HG03045 (cell line): ENCODE measurements at regions not wholly inside any gene's neighbourhood (a gene's known extent, or its start where the extent isn't known, plus 50 kb on each side); places are given as distances from the start of the nearest gene placed in this dataset.

ENCODE experiments used
- ATAC-seq: cut with Tn5 transposase; IDR thresholded peaks from one replicate; pipeline ENCODE4 v1.9.1; 2021; ENCODE audit warnings: mild to moderate bottlenecking, moderate library complexity; ENCODE audit not compliant: unreplicated experiment

DNA sequence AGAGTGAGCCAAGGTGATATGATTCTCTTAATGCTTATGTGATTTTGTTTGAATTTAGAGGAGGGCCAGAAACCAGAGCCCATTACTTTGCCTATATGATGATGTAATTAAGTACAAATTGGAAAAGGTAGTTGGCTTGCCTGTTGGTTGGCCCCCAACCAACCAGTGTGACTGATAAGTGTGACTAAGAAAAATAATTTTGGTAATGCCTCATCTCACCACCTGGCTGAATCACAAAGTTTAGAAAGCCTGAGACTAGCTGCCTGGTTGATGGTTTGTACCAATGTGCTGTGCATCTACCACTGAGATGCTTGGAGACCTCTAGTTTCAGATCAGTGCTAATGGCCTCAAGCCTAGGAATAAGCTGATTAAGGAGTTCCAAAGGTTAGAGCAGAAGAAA lies 338.7 kb downstream of the CDH2 start:
- no peak for ATAC-seq

DNA sequence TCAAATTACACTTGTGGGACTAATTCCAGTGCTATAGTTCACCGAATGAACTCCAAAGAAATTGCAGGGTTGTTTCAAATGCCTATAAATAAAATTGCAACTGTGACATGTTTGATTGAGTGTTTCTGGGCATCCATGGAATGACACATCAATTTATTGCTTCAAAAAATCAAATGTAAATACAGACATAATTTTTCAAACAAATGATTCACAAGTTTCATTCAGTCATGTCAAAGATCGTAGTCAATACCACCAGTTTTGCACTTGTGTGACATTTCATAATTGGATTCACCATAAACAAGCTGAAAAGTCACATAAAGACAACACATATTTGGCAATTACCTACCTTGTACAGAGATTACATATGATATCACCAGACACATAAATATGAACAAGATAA lies 350.8 kb downstream of the CDH2 start:
- ATAC-seq, result no peak

DNA sequence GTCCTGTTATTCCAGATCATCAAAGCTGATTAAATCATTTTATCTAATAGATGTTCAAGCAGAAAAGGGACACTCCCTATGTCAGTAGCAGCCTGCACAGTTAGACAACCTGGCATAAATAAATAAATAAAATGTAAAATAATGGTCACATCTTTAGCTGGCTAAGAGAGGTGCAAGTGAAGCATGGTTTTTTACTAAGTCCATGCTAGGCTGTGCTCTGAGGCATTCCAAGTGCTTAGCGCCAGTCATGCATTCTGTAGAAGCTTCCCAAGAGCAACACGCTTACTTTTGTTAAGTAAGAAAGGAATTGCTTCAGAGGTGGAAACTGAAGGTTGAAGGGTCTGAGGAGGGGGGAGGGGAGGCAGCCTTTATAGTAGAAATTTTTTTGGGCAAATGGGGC lies 351.2 kb downstream of the CDH2 start:
- no peak for ATAC-seq

DNA sequence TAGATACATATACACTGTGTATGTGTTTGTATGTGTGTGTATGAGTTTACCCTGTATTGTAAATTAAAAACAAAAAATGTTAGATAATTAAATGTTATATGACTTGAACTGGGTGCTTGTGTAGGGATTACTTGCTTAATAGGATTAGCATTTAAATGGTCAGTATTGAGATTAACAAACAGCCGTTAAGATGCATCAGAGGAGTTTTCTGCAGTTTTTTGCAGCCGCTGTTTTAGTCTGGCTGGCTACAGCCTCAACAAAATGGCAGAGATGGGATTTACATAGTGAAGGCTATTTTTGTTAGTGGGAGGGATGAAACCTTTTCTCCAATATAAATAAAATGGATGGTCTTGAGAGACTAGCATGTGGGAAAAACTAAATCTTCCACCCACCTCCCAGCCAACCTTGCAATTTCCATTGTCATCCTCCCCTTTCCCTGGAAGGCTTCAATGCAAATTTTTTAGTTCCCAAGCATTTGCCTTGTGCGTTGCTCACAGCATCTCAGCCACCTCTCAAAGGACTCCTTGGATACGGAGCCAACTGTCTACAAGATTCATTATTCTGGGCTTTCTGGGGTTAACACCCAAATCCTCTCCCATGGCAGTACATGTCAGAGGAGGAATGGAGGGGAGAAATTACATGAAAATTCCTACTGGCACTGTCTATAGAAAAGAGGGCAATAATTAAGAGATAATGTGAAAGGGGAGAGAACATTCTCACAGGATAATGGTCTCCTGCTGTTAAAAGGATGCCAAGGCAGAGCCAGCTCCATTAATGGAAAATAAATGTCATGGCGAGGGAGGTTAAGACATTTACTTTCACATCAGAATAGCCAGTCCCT lies 351.9 kb downstream of the CDH2 start:
- ATAC-seq, result no peak

DNA sequence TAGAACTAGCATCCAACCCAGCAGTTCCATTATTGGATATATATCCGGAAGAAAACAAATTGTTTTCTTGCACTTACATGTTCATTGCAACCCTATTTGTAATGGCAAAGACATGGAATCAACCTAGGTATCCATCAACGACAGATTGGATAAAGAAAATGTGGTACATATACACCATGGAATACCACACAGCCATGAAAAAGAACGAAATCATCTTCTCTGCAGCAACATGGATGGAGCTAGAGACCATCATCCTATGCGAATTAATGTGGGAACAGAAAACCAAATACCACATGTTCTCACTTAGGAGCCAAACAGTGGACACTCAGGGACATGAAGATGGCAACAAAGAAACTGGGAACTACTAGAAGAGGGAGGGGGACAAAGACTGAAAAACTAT lies 352.7 kb downstream of the CDH2 start:
- ATAC-seq, result no peak

DNA sequence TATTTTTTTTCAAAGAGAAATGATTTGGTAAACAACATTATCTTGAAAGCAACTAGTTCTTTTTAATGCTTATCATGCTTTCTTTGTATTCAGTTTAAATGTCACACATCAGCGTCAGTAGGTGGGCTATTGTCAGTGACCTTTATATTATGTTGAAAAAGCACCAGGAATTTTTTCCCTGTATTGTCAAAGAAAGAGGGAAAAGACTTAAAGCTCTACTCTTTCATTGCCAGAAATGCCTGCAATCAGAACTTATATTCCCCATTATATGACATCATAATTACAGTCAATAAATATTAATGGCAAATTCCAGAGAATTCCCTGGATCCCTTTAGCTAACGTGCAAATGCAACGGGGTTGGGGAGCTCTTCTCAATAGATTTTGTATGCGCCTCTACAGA lies 353.9 kb downstream of the CDH2 start:
- no peak for ATAC-seq

DNA sequence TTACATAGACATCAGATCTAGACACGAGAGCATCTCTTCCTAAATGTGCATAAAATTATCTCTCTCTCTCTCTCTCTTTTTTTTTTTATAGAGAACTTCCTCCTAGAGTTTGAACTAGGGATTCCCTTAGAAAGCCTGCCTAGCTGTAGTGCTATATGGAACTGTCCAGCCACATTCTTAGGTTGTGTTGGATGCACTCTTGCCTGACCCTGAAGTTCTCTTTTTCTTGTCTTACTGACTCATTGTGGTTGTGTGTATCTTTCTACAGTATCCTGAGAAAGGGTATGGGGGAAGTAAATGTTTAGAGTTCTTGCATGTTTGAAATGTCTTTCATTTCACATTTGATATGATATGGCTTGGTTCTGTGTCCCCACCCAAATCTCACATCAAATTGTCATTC lies 368.2 kb downstream of the CDH2 start:
- ATAC-seq, result no peak

DNA sequence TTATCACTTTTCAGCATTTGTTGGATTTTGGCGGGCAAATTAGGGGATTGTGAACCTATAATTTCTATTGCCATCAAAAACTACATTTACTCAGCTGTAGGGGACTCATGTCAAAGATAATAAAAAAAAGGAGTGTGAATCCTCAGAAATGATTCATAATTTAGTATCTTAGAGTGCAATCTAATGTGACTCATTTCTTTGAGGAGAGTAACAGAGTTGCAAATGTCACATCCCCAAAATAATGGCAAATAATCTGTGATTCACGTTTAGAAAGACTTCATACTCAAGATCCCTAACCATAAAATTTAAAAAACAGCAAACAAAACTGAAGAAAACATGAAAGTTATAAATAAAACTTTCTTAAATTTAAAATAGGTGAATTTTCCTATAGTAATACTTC lies 373.0 kb downstream of the CDH2 start:
- ATAC-seq, result no peak

DNA sequence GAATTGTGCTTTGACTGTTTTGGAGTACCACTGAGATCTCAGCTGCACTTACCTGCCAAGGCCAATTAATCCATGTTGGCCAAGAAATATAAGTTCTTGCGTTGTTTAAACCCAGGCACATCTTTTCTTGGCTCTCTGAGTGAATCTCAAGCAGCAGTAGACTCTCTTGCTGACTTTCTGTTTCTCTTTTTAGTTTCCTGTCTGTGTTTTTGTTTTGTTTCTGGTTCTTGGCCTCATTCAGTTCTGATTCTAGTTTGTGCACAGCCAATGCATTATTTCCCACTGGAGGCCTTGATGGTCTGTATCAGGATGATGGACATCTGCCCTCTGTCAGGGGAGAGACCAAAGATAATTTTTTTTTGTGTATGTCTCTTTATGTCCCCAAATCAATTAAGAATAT lies 379.4 kb downstream of the CDH2 start:
- ATAC-seq, result no peak

DNA sequence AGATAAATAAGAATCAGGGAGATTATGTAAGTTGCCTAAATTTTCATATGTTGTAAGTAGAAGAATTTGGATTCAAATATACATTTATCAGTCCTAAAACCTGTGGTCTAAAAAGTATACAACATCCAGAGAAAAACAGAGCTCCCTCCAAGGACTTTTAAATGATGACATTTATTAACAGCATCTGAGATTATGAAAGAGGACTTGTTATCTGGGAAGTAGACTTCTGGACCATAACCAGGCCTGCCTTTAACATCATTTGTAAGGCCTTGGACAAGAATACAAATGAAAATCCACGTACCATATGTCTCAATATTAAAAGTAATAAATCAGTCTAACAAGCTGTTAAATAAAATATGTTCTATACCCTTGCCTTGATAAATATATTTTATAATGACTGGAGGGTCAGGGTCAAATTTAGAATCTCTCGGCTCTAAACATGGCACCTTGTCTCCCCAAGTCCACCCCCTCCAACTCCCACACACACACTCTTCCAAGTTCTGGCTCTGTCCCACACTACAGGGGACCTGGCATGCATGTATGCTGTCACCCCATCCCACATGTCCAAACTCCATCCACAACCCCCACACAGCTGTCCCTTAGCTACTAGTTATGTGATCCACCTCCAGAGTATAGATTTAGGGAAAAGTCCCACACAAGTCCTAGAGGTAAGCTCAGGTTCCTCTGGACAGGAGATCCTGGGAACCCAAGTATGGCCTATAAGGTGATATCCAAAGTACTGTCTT lies 382.6 kb downstream of the CDH2 start:
- ATAC-seq, result no peak

DNA sequence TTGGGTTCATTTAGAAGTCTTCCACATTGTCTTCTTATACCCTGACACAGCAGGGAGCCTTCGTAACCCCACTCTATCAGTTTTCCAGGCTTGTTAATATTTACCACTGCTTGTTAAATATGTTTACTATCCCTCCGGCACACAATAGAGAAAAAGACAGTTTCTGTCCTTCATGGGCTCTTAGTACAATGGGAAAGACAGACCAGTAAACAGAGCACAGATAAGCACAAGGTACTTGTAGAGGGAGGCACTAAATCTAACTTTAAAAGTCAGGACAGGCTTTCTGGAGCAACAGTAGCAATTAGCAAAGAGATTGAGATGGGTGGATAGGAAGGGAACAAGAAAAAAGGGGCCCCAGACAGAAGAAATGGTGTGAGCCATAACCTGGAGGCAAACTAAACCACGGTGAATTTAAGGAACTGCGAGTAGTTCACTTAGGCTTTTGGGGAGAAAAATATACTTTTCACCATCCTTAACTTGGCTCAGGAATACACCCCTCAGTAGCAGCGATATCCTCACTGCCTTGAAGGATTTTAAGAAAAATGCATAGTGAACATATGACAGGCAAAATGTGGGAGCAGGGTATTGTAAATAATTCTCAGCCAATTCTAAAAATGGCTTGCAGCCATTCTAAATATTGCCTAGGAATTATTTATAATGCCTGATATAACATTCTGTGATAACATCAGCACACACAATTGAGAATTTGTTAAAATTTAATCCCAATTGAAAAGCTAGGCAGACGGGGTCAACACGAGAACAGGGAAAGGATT lies 383.7 kb downstream of the CDH2 start:
- ATAC-seq, result no peak

DNA sequence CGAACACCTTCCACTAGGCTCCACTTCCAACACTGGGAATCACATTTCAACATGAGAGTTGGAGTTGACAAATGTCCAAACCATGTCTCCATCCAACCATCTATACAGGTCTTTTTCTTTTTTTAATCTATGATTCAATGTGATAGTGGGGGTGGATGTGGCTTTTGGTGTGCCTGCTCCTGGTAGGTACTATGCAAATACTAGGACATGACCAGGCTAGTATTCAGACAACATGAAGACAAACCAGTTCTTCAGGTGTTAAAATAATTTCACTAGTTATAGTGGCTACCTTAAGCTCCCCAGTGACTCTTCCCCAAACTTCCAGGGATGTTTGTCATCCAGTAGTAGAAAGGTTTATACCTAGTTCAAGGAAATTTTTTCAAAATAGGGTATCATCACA lies 387.5 kb downstream of the CDH2 start:
- no peak for ATAC-seq

DNA sequence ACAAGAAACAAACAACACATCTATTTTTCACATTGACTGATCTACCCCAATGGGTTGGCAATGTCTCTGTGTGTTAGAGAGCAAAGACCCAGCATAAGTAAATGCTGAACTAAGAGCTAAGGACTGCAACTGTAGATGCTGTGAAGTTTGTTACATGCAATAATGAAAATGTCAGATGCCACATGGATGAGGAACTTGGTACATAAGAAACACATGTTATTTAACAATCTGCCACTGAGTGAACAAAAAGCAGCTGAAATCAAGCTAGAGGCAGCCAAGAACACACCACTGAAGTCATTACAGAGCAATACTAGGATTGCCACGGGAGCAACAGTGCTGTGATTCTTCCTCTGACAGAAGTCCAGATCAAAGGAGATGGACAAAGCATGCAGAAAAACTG lies 389.4 kb downstream of the CDH2 start:
- no peak for ATAC-seq

DNA sequence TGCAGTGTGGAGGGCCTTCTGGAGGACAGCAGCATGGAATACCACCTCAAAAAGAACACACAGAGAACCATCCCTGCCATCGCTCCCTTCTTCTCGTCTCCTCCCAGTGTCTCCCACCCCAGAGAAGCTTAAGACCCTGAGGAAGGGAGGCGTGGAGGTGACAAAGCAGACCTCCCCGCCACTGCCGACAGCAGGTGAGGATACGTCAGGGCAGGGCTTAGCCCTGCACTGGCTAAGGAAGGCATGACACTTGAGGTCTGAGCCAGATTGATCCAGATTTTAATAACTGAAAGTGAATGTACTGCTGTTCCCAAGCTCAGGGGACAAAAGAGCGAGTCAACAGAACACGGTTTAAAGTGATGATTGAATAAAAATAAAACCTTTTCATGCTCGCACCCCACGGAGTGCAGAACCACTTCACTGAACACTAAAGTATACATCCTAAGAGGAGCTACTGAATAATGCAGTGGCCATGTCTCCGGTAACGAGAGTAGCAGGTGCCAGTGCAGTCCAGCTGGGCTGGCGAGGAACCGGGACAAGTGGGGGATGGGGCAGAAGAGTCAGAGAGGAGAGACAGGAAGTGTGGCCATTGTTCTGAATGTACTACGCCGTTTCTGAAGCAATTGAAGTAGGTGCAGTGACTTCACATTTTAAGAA lies 391.0 kb downstream of the CDH2 start:
- no peak for ATAC-seq

DNA sequence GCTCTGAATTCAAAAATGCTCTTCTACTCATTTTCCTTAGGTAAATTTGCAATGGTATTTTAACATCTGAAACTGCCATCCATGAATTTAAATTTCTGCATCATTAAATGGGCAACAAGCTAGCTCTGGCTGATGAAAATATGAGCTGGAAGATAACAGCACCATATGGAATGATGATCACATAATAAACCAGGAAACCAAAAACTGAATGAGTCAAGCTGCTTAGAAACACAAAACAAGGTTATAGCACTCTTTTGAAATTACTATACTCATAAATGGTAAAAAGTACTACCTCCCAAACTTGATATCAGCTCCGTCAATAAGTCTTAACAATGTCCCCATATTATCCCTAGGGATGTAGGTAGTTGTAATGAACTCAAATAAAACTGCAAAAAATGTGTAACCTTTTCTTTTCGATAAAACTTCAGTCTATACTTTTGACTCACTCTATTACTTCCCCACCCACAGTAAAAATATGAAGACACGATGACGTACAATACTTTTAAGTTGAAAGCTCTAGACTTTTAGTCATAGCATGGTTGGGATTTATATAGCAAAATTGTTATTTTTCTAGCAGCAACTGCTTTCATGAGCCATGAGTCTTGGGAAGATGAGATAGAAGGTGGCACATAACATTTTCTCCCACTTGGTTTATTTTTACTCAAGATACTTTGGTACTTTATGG lies 396.7 kb downstream of the CDH2 start:
- no peak for ATAC-seq

DNA sequence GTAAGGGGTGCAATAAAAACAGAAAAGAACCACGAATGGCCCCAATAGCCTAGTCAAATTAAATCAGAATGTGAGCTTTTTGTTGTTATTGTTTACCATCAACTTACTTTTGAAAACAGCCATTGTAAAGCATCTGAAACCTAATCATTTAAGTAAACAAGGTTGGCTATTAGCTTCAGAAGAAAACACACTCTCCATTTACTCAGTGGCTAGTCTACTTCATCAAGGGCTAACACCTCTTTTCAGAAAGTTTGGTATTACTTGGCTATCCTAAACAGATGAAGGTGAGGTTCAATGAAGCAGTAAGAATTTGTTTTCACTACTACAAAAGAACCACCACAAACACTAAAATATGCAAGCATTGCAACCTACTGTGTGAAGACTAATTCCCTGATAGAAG lies 398.0 kb downstream of the CDH2 start:
- no peak for ATAC-seq

DNA sequence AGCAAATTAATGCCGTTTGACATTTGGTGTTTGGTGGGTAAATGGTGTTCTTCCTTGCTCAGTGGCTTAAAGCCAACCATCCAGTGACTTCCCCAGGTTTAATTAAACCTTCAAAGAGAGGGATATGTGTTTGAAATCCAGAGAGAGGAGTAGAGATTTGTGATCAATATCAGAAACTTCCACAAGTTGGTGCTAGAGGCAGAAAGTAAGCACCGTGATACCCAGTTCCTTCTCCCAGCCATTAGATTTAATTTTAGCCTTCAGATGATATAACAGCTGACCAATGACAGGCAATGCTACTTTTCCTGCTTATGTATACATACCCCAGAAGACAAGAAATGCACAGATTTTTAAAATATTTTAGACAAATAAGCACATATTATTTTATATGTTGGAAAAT lies 398.5 kb downstream of the CDH2 start:
- ATAC-seq, result no peak

DNA sequence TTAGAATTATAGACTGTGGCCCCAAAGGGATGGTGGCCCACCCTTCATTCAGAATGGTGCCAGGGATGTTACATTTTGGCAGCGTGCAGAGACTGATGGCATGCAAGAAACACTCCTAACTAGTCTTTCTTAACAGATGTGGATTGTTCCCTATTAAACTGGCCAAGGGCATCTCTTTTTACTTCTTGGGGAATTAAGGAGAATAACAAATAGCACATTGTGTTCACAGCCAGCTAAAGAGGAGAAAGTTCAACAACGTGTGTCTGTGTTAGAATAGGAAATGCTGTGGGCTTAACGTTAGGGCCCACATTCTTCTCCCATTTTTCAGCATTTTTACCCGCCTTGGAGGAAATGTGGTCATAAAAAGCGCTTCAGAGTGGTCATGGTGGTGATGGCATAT lies 404.8 kb downstream of the CDH2 start:
- ATAC-seq, result no peak

DNA sequence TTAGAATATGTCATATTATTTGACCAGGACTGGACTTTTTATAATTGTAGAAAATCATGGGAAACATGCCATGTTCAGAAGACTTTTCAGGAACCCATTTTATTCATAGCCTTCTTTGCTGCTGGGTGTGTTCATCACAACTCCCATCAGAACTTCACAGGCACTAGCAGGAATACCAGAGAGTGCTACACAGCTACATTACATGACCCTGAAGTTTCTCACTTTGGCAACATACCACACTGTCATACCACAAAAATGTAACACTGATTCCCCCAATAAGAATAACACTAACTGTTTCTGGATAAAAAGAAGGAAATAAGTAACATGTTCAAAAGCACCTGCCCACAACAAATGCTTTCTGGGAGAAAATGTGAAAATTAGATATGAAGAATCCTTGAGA lies 405.4 kb downstream of the CDH2 start:
- ATAC-seq, result no peak

DNA sequence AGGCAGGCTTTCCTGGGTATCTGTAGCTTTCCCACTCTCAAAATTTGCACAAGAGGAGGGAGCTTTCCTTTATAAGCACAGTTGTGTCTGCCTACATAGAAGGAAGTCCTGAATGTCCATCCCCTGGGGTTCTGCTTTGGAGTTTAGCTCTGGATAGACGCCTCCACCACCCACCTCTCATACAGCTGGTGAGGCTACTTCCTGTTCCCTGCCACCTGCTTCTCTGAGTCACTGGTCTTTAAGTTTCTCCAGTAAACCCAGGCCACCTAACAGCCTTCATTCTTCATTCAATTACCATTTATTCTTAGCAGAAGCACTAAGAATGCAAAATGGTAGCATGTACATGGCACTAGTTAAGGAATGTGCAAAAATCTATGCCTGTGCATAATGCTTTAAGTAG lies 407.8 kb downstream of the CDH2 start:
- no peak for ATAC-seq

DNA sequence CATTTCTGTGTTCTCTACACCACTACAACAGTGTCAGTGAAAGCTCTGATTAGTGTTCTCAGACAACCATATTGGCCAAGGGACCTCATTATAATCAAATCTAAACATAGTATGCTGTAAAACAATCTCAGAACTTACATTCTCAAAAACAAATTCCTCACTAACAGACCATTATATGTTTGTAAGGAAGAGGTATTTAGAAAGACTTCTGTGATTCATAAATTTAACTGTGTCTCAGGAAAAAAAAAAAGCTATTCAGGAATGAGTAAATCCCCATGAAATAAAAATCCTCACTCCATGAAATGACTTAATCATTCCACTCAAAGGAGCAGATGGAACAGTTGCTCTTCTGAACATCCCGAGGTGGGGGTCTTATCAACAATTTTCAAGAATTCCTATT lies 413.0 kb downstream of the CDH2 start:
- no peak for ATAC-seq
